Lower leg skin (tissue), 4 donors: ENCODE measurements at regions not wholly inside any gene's neighbourhood (a gene's known extent, or its start where the extent isn't known, plus 50 kb on each side); places are given as distances from the start of the nearest gene placed in this dataset.

Experiments used
- DNase-seq, 2 donors: peaks; one replicate each; pipeline ENCODE4 v3.0.0-alpha.2; 2019; ENCODE audit warnings: low spot score in 2 of 2
- H3K4me3 ChIP-seq: fragments of 200-600 bp; sonication (generic); 2 replicates; pipeline ENCODE4 v1.5.1; 2017; ENCODE audit warnings: mild to moderate bottlenecking, low read depth; ENCODE audit not compliant: poor library complexity, severe bottlenecking
- CTCF ChIP-seq, 3 donors: fragments of 450-650 bp; IDR thresholded peaks; one replicate each; pipeline ENCODE4 v1.5.1; 2016; ENCODE audit warnings: antibody characterized with exemption in 3 of 3, mild to moderate bottlenecking in 3 of 3, moderate library complexity in 2 of 3
- POLR2A ChIP-seq, 2 donors: fragments of 450-650 bp; IDR thresholded peaks; one replicate each; pipeline ENCODE4 v1.6.1; 2016 to 2017; ENCODE audit warnings: antibody characterized with exemption in 2 of 2, mild to moderate bottlenecking in 1 of 2, moderate library complexity in 1 of 2
- WGBS, 2 donors: methylation state at CpG; one replicate each; pipeline ENCODE4 v1.1.5; 2018; 5-methylcytosine and 5-hydroxymethylcytosine counted together
- intact Hi-C: fragments of 100-400 bp; cut with DNase I; formaldehyde crosslinking; loops from one replicate; pipeline ENCODE4 v1.15.0; 2023; ENCODE audit warnings: low total_unique reads

- intact Hi-C loops: no loop called here
- no peak for TF ChIP-seq CTCF (IDR thresholded peaks at IDR 0.05)
- DNase-seq: no peak
- H3K4me3 ChIP-seq: no peak overlapping the region
These were observed 1711.9 kb upstream of the CDH9 start for GRCh38 chr5:28750251-28750650.

GRCh38 chr5:28748446-28748845 lies 1710.1 kb upstream of the CDH9 start:
- TF ChIP-seq POLR2A (IDR thresholded peaks at IDR 0.05) (no peak), CTCF (IDR thresholded peaks at IDR 0.05) (no peak)
- H3K4me3 ChIP-seq: no peak overlapping the region
- WGBS, 2 donors: 20 to 26% methylated on average over 7 of the region's 7 CpGs
- intact Hi-C loops: no loop called here
- peak in 1 of 2 donors; percentile 78 for DNase-seq

- no peak overlapping the region for H3K4me3 ChIP-seq
- no peak for TF ChIP-seq CTCF (IDR thresholded peaks at IDR 0.05)
- TF ChIP-seq POLR2A (IDR thresholded peaks at IDR 0.05): no peak
- intact Hi-C loops: no loop called here
- DNase-seq: no peak
These were observed 1705.3 kb upstream of the CDH9 start for GRCh38 chr5:28743716-28744110.

GRCh38 chr5:28743025-28743715 lies 1704.8 kb upstream of the CDH9 start:
- no peak overlapping the region for H3K4me3 ChIP-seq
- intact Hi-C loops: no loop called here
- WGBS, 2 donors: 19 to 22% methylated on average over 1 of the region's 1 CpG
- TF ChIP-seq CTCF (IDR thresholded peaks at IDR 0.05): no peak
- TF ChIP-seq POLR2A (IDR thresholded peaks at IDR 0.05): no peak
- no peak for DNase-seq

- no peak overlapping the region for H3K4me3 ChIP-seq
- 68 to 78% methylated on average over 2 of the region's 2 CpGs for WGBS, 2 donors
- no peak for TF ChIP-seq CTCF (IDR thresholded peaks at IDR 0.05)
- no peak for DNase-seq
- intact Hi-C loops: no loop called here
These were observed 1699.3 kb upstream of the CDH9 start for GRCh38 chr5:28737682-28738081.

GRCh38 chr5:28737222-28737621 lies 1698.8 kb upstream of the CDH9 start:
- intact Hi-C loops: no loop called here
- H3K4me3 ChIP-seq: no peak overlapping the region
- TF ChIP-seq POLR2A (IDR thresholded peaks at IDR 0.05) (no peak), CTCF (IDR thresholded peaks at IDR 0.05) (no peak)
- DNase-seq: no peak
